Cardiac fibroblast (primary cell): ENCODE measurements at regions not wholly inside any gene's neighbourhood (a gene's known extent, or its start where the extent isn't known, plus 50 kb on each side); places are given as distances from the start of the nearest gene placed in this dataset.

Experiments
- DNase-seq, 2 donors: peaks; one replicate each; pipeline versions ENCODE4 v3.0.0 to v3.0.0-alpha.2; 2010; ENCODE audit warnings: low read depth in 2 of 2
- H3K4me3 ChIP-seq, 2 donors: replicated peaks in 1 of 2; 1 replicate in 1 of 2; 2 replicates in 1 of 2; pipeline ENCODE4 v1.5.1; 2011; ENCODE audit warnings: low read depth in 2 of 2, low read length in 2 of 2, mild to moderate bottlenecking in 2 of 2, moderate library complexity in 1 of 2
- TF ChIP-seq, protein P1 (sequence below): IDR thresholded peaks from one replicate; pipeline ENCODE4 v1.5.1; 2011; ENCODE audit warnings: low read depth, mild to moderate bottlenecking, low read length, inconsistent platforms

DNA sequence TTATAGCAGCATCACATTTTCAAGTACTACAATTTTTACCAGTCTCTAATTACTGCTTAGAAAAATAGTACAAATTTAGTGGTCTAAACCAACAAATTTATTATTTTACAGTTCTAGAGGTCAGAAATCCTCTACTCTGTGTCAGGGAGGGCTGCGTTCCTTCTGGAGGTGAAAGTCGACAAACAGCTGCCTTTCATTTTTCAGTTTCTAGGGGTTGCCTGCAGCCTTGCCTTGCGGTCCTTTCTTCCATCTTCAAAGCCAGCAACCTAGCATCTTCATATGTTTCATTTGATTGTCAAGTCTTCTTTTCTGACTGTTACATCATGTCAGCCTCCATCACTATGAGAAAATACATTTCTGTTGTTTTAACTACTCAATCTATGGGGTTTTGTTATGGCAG, 1022.1 kb downstream of the CDH18 start:
- TF ChIP-seq, protein P1, sequence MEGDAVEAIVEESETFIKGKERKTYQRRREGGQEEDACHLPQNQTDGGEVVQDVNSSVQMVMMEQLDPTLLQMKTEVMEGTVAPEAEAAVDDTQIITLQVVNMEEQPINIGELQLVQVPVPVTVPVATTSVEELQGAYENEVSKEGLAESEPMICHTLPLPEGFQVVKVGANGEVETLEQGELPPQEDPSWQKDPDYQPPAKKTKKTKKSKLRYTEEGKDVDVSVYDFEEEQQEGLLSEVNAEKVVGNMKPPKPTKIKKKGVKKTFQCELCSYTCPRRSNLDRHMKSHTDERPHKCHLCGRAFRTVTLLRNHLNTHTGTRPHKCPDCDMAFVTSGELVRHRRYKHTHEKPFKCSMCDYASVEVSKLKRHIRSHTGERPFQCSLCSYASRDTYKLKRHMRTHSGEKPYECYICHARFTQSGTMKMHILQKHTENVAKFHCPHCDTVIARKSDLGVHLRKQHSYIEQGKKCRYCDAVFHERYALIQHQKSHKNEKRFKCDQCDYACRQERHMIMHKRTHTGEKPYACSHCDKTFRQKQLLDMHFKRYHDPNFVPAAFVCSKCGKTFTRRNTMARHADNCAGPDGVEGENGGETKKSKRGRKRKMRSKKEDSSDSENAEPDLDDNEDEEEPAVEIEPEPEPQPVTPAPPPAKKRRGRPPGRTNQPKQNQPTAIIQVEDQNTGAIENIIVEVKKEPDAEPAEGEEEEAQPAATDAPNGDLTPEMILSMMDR: no peak

DNA sequence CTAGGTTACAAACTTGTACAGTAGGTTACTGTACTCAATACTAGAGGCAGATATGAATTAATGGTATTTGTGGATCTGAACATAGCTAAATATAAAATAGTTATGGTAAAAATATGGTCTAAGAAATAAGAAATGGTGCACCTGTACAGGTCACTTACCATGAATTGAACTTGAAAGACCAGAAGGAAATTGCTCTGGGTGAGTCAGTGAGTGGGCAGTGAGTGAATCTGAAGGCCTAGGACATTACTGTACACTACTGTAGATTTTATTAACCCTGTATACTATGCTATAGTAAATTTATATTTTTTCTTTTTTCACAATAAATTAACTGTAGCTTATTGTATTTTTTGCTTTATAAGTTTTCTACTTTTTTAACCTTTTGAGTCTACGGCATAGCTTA, 1020.4 kb downstream of the CDH18 start:
- DNase-seq: no peak
- H3K4me3 ChIP-seq: no peak overlapping the region
- TF ChIP-seq, protein P1: no peak

More for the DNA sequence above, 1022.1 kb downstream of the CDH18 start:
- DNase-seq: no peak
- no peak overlapping the region for H3K4me3 ChIP-seq

DNA sequence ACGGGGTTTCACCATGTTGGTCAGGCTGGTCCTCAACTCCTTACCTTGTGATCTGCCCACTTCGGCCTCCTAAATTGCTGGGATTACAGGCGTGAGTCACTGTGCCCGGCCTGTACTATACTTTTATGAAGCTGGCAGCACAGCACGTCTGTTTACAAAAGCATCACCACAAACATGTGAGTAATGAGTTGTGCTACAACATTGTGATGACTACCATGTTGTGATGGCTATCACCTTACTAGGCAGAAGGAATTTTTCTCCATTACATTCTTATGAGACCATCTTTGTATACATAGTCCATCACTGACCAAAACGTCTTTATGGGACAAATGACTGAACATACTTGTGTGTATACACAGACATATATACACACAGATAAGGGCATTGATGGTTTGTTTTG, 1019.0 kb downstream of the CDH18 start:
- TF ChIP-seq, protein P1: no peak
- no peak overlapping the region for H3K4me3 ChIP-seq

DNA sequence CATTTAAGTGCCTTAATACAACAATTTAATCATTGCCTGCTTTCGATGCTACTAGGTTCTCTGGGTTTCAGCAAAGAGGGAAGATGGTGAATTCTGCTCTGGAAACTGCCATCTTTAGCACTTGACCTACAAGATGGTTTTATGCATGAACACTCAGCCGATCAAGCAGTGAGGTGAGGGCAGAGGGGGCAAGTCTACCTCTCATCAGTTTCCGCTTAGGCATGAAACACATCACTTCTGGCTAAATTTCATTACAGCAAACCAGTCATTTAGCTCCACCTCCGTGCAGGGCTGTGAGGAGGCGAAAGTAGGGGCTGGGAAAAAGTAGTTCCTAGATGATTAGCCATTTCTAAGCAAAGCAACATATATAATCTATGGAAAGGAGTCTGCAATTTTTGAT, 1018.0 kb downstream of the CDH18 start:
- TF ChIP-seq, protein P1: no peak
- DNase-seq: no peak
- H3K4me3 ChIP-seq: no peak overlapping the region

More for the DNA sequence above, 1019.0 kb downstream of the CDH18 start:
- DNase-seq: no peak

DNA sequence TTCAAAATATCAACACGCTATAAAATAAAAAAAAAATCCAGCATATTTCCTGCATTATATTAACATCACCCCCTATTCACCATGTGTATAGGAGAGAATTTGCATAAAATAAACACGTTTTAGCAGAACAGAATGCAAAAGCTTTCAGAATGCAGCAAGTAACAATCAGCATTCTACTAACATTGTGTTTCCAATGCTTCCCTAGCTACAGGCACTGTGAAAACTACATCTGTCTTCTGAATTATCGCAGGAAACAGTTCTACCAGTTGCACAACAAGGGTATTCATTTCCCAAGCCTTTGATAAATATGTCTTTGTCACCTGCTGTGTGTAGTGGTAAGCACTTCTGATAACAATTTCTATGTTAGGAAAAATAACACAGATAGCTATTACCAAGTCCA, 1015.8 kb downstream of the CDH18 start:
- H3K4me3 ChIP-seq: no peak overlapping the region
- no peak for DNase-seq
- TF ChIP-seq, protein P1: no peak

DNA sequence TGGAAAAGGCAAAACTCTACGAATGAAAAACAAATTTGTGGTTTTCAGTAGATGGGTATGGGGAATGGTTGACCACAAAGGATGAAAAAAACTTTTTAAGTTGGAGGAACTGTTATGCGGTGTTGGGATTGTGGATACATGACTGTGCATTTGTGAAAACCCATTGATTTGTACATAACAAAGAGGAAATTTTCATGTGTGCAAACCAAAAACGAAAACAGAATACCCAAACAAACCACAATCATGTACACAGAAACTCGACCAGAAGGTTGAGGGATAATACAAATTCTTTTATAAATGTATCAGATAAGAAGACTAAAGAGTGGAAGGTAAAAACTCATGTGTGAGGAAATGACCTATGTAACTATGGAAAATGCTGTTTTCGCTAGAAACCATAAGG, 1012.4 kb downstream of the CDH18 start:
- H3K4me3 ChIP-seq: no peak overlapping the region
- no peak for DNase-seq
- TF ChIP-seq, protein P1: no peak

DNA sequence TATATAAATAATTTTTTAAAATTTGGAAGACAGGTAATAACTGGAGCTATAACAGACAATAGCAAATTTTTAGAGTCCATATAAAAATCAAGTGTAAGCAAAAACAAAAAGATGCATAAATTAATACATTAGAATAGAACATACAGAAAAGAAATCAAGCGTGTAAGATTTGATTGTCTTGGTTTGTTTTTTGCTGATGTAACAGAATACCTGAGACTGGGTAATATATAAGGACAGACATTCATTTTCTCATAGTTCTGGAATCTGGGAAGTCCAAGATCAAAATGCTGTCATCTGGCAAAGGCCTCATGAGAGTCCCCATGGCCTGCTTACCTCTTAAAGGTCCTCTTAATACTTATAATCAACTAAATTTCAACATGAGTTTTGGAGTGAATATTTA, 1010.1 kb downstream of the CDH18 start:
- H3K4me3 ChIP-seq: no peak overlapping the region
- TF ChIP-seq, protein P1: no peak
- no peak for DNase-seq
